ENCODE measurements at regions not wholly inside any gene's neighbourhood (a gene's known extent, or its start where the extent isn't known, plus 50 kb on each side); places are given as distances from the start of the nearest gene placed in this dataset.

- TF ChIP-seq SUZ12 (IDR thresholded peaks at IDR 0.05; ENCODE audit: extremely low read depth, insufficient read depth, insufficient read length) (no peak), ZNF274 (IDR thresholded peaks at IDR 0.05; ENCODE audit: low read depth, low read length) (no peak), YY1 (IDR thresholded peaks at IDR 0.05; ENCODE audit: insufficient read depth, insufficient read length) (no peak)
- no peaks in the 10 kb centered on the region for H3K27me3 ChIP-seq (ENCODE audit: insufficient read depth, insufficient read length)
- DNase-seq (ENCODE audit: low read depth, low spot score), result no peak
- no peaks in the 10 kb centered on the region for H3K36me3 ChIP-seq (ENCODE audit: insufficient read depth, insufficient read length, low read length)
- no peaks in the 10 kb centered on the region for H3K4me1 ChIP-seq (ENCODE audit: insufficient read depth, insufficient read length)
- H3K4me3 ChIP-seq (ENCODE audit: insufficient read length, low read depth), result no peak overlapping the region
- no peak overlapping the region for H3K9ac ChIP-seq (ENCODE audit: insufficient read length, low read depth)
- peaks cover 19% of the 10 kb centered on the region for H3K9me3 ChIP-seq (ENCODE audit: insufficient read depth, low read length)
Observed at GRCh38 chr9:84538879-84539278, 130.7 kb upstream of the NTRK2 start.

DNA sequence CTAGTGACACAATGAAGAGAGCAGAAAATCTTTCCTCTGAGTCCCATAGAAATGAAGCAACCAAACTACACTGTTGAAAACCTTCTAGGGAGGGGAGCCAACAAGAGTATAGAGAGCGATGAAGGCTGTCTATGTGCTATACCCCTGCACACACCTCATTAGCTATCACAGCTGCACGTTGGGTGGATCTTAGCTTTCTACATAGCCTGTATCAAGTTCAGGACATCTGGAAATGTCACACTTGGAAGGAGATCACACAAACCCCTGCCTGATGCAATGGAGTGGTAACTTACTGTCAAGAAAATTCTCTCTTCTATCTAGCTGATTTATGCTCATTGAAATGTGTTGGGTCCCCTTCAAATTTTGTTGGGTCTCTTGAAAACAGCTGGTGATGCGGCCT is 127.0 kb upstream of the NTRK2 start:
- no peak for TF ChIP-seq ZNF274 (IDR thresholded peaks at IDR 0.05; ENCODE audit: low read depth, low read length)
- no peak for TF ChIP-seq SUZ12 (IDR thresholded peaks at IDR 0.05; ENCODE audit: extremely low read depth, insufficient read depth, insufficient read length)
- Histone ChIP-seq H3K36me3 (ENCODE audit: insufficient read depth, insufficient read length, low read length) (no peaks in the 10 kb centered on the region), H3K9me3 (ENCODE audit: insufficient read depth, low read length) (peaks cover 9% of the 10 kb centered on the region), H3K4me1 (ENCODE audit: insufficient read depth, insufficient read length) (no peaks in the 10 kb centered on the region), H3K4me3 (ENCODE audit: insufficient read length, low read depth) (no peak overlapping the region), H3K9ac (ENCODE audit: insufficient read length, low read depth) (no peak overlapping the region), H3K27me3 (ENCODE audit: insufficient read depth, insufficient read length) (no peaks in the 10 kb centered on the region)
- DNase-seq (ENCODE audit: low read depth, low spot score), result no peak

GRCh38 chr9:84554069-84554664 is 115.4 kb upstream of the NTRK2 start:
- no peak for DNase-seq (ENCODE audit: low read depth, low spot score)
- Histone ChIP-seq H3K4me3 (ENCODE audit: insufficient read length, low read depth) (no peak overlapping the region), H3K27me3 (ENCODE audit: insufficient read depth, insufficient read length) (no peaks in the 10 kb centered on the region), H3K36me3 (ENCODE audit: insufficient read depth, insufficient read length, low read length) (no peaks in the 10 kb centered on the region), H3K9ac (ENCODE audit: insufficient read length, low read depth) (no peak overlapping the region), H3K9me3 (ENCODE audit: insufficient read depth, low read length) (no peaks in the 10 kb centered on the region), H3K4me1 (ENCODE audit: insufficient read depth, insufficient read length) (no peaks in the 10 kb centered on the region)
- TF ChIP-seq YY1 (IDR thresholded peaks at IDR 0.05; ENCODE audit: insufficient read depth, insufficient read length), result no peak
- no peak for TF ChIP-seq SUZ12 (IDR thresholded peaks at IDR 0.05; ENCODE audit: extremely low read depth, insufficient read depth, insufficient read length)
- TF ChIP-seq ZNF274 (IDR thresholded peaks at IDR 0.05; ENCODE audit: low read depth, low read length), result no peak

DNA sequence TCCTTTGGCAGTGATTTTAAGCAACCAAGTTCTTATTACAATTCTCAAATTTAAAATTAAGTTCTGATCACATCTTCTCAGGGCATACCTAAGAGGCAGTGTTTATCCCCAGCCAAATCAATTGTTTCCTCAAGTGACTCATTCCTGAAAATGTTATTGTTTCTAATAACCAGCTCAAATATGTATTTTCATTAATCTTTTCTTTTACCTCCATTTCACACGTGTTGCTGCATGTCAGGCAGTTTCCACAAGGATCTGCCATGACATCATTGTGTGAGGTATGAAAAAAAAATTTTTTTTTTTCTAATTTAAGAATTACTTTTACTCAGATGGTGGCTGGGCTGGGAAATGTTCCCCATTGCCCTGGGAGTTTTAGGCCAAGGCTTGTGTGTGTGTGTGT is 113.0 kb upstream of the NTRK2 start:
- TF ChIP-seq SUZ12 (IDR thresholded peaks at IDR 0.05; ENCODE audit: extremely low read depth, insufficient read depth, insufficient read length) (no peak), ZNF274 (IDR thresholded peaks at IDR 0.05; ENCODE audit: low read depth, low read length) (no peak), YY1 (IDR thresholded peaks at IDR 0.05; ENCODE audit: insufficient read depth, insufficient read length) (no peak)
- no peaks in the 10 kb centered on the region for H3K4me1 ChIP-seq (ENCODE audit: insufficient read depth, insufficient read length)

GRCh38 chr9:84557751-84558150 is 111.8 kb upstream of the NTRK2 start:
- Histone ChIP-seq H3K9me3 (ENCODE audit: insufficient read depth, low read length) (no peaks in the 10 kb centered on the region), H3K4me1 (ENCODE audit: insufficient read depth, insufficient read length) (no peaks in the 10 kb centered on the region), H3K36me3 (ENCODE audit: insufficient read depth, insufficient read length, low read length) (no peaks in the 10 kb centered on the region), H3K9ac (ENCODE audit: insufficient read length, low read depth) (no peak overlapping the region), H3K27me3 (ENCODE audit: insufficient read depth, insufficient read length) (no peaks in the 10 kb centered on the region), H3K4me3 (ENCODE audit: insufficient read length, low read depth) (no peak overlapping the region)
- no peak for DNase-seq (ENCODE audit: low read depth, low spot score)
- TF ChIP-seq SUZ12 (IDR thresholded peaks at IDR 0.05; ENCODE audit: extremely low read depth, insufficient read depth, insufficient read length), result no peak
- TF ChIP-seq ZNF274 (IDR thresholded peaks at IDR 0.05; ENCODE audit: low read depth, low read length), result no peak
- TF ChIP-seq YY1 (IDR thresholded peaks at IDR 0.05; ENCODE audit: insufficient read depth, insufficient read length), result no peak

More for the DNA sequence above, 113.0 kb upstream of the NTRK2 start:
- DNase-seq (ENCODE audit: low read depth, low spot score), result no peak
- Histone ChIP-seq H3K9me3 (ENCODE audit: insufficient read depth, low read length) (no peaks in the 10 kb centered on the region), H3K9ac (ENCODE audit: insufficient read length, low read depth) (no peak overlapping the region), H3K4me3 (ENCODE audit: insufficient read length, low read depth) (no peak overlapping the region), H3K36me3 (ENCODE audit: insufficient read depth, insufficient read length, low read length) (no peaks in the 10 kb centered on the region), H3K27me3 (ENCODE audit: insufficient read depth, insufficient read length) (no peaks in the 10 kb centered on the region)

DNA sequence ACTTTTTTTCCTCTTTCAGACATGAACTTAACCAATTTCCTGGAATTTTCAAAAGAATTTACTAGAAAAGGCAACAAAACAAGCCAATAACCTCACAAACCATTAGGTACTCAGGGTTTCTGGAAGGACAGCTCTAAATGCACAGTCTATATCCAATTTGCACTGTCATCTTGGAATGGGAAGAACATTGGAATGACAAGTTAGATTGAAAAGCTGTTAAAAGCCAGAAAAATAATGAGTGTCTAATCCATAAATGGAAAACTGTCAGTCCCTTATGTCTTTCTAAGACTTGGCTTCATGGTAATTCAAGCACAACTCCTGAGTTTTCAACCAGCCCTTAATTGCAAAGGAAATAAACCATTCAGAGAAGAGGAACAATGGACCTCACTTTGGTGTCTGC is 105.8 kb upstream of the NTRK2 start:
- H3K27me3 ChIP-seq (ENCODE audit: insufficient read depth, insufficient read length), result peaks cover 46% of the 10 kb centered on the region
- no peaks in the 10 kb centered on the region for H3K9me3 ChIP-seq (ENCODE audit: insufficient read depth, low read length)

DNA sequence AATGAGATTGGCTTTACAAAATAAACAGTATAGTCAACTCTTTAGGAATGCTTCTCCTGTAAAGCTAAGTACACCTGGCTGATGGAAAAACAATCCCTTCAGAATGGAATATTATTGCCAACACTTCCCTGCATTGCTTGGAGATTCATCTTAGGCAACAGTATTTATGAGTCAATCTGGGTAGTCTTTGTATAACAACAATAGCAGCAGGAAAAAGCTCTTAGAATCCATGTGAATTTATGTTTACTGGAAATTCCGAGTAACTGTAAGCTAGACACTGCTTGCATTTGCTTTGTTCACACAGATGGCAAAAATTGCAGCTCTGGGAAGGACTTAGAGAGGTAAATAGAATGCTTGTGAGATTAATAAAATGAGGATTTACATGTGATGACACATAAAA is 101.7 kb upstream of the NTRK2 start:
- peaks cover 7% of the 10 kb centered on the region; the same call in 1 of the 2 replicates for H3K9me3 ChIP-seq (ENCODE audit: insufficient read depth, low read length)
- H3K36me3 ChIP-seq (ENCODE audit: insufficient read depth, insufficient read length, low read length), result no peaks in the 10 kb centered on the region
- no peak for DNase-seq (ENCODE audit: low read depth, low spot score)
- peaks cover 77% of the 10 kb centered on the region for H3K27me3 ChIP-seq (ENCODE audit: insufficient read depth, insufficient read length)
- TF ChIP-seq YY1 (IDR thresholded peaks at IDR 0.05; ENCODE audit: insufficient read depth, insufficient read length) (no peak), ZNF274 (IDR thresholded peaks at IDR 0.05; ENCODE audit: low read depth, low read length) (no peak), SUZ12 (IDR thresholded peaks at IDR 0.05; ENCODE audit: extremely low read depth, insufficient read depth, insufficient read length) (no peak)
- H3K4me3 ChIP-seq (ENCODE audit: insufficient read length, low read depth), result no peak overlapping the region
- peaks cover under 1% of the 10 kb centered on the region for H3K4me1 ChIP-seq (ENCODE audit: insufficient read depth, insufficient read length)
- H3K9ac ChIP-seq (ENCODE audit: insufficient read length, low read depth), result no peak overlapping the region

More for the DNA sequence above, 105.8 kb upstream of the NTRK2 start:
- DNase-seq (ENCODE audit: low read depth, low spot score), result no peak
- Histone ChIP-seq H3K4me3 (ENCODE audit: insufficient read length, low read depth) (no peak overlapping the region), H3K36me3 (ENCODE audit: insufficient read depth, insufficient read length, low read length) (no peaks in the 10 kb centered on the region), H3K4me1 (ENCODE audit: insufficient read depth, insufficient read length) (no peaks in the 10 kb centered on the region), H3K9ac (ENCODE audit: insufficient read length, low read depth) (no peak overlapping the region)
- TF ChIP-seq ZNF274 (IDR thresholded peaks at IDR 0.05; ENCODE audit: low read depth, low read length), result no peak
- no peak for TF ChIP-seq SUZ12 (IDR thresholded peaks at IDR 0.05; ENCODE audit: extremely low read depth, insufficient read depth, insufficient read length)
- TF ChIP-seq YY1 (IDR thresholded peaks at IDR 0.05; ENCODE audit: insufficient read depth, insufficient read length), result no peak

All from NT2/D1 (cell line).